ENCODE measurements at regions not wholly inside any gene's neighbourhood (a gene's known extent, or its start where the extent isn't known, plus 50 kb on each side); places are given as distances from the start of the nearest gene placed in this dataset.

DNA sequence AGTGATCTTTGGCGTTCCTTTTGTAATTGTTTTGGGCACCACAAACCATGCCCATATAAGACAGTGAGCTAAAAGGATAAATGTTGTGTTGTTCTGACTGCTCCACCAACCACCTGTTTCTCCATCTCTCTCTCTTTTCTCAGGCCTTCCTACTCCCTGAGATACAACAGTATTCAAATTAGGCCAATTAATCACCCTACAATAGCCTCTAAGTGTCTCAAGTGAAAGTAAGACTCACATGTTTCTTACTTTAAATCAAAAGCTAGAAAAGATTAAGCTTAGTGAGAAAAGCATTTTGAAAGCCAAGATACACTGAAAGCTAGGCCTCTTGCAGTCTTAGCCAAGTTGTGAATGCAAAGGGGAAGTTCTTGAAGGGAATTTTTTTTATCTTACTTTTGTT, 268.8 kb upstream of the NREP start:
- DNase-seq (no peak), ATAC-seq (no peak)

DNA sequence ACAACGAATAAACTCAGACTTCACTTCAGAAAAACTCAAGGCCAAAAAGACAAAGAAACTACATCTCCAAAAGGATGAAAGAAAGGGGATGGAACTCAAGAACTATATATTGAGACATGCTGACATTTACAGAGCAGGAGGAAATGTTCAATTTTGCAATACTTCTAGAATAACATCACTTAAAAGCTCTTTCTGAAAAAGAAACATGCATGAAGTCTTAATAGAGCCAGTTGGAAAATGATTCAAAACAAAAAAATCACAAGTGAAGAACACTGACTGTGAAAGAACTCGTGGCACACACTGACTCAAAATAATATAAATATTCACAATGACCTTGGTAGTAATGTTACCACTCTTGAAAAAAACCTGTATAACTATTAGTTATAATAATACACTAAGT, 267.8 kb upstream of the NREP start:
- no peak for ATAC-seq
- no peak for DNase-seq

DNA sequence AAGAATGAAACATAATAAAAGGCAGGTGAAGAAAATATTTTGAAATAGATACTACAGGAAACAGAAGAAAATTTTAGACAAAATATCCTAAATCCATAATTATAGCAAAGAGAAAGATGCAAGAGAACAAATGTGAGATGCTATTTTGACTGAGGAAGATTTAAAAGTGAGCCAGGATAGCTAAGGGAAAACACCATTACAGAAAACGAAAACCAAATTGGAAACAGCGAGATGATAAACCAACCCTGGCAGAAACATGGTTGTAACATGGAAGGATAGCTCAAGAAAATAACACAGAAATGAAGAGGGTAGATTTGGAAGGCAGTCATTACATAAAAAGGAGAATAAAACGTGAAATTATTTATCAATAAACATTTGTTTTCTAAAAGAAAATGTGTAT, 267.2 kb upstream of the NREP start:
- DNase-seq (no peak), ATAC-seq (no peak)

DNA sequence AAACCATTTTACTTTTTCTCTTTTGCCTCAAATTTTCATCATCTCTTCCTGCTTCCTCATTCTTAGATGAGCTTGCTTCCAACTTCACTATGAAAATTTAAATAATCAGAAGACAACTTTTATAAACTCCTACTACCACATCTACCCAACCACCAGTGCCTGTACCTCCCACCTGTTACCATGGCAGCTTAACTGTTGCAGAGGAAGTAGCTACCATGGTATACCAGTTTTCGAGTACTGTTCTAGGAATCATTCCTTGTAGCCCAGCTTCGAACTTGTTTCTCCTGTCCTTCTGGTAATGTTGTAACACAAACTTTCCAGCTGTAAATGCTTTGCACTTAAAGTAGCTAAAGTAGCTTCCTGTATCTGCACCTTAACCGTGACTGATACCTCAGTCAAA, 266.8 kb upstream of the NREP start:
- DNase-seq (no peak), ATAC-seq (no peak)

DNA sequence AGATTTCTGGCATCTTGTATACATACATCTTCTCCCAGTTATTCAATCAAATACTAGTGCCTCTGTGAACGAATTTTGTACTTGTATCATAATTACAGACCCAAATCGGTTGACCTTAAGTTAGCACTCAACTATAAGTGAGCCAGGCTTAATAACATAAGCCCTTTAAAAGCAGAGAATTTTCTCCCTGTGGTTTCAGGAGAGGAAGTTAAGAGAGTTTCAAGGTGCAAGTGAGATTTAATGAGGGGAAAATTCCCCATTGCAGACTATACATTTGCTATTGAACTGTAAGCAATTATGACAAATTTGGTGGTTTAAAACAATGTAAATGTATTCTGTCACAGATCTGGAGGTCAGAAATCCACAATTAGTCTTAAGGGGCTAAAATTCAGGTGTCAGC, 261.9 kb upstream of the NREP start:
- no peak for ATAC-seq
- no peak for DNase-seq

DNA sequence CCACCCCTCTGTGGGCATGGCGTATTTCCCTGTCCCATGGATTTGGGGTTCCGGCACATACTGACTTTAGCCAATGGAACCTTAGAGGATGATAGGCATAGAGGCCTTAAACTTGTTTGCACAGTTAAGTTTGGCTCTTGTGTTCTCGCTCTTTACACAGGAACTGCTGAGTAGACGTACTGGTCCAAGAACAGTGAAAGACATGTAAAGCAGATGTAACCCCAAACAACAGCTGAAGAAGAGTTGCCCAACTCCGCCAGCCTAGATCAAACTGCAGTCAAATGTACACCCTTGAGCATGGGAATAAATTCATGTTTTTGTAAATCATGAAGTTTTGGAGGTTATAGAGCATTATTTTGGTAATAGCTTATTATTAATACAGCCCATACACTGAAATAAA, 260.0 kb upstream of the NREP start:
- no peak for ATAC-seq

DNA sequence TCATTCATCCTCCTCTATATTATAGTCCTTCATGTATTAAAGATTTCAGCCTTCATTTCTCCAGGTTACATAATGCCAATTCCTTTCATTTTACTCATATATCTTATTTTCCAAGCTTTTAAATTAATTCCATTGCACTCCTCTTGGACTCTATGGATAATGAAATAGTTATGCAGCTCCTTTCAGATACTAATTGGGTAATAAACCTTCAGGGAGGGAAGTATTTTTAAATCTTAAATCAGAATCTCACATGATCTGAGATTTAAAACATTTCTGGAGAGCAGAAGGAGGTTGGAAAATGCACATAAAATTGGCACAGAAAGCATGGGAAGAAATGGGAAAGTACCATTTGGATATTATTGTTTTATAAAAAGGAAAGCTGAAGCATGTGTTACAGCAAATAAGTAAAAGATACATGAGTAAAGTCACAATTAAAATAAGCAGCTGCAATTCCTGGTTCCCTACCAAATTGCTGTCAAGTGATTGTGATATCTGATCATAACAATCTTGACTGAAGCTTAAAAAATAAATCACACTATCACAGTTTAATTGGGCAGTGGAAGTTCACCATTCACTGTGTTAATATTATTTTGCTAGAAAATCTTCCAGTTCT, 257.9 kb upstream of the NREP start:
- DNase-seq = no peak
- no peak for ATAC-seq

More for the DNA sequence above, 260.0 kb upstream of the NREP start:
- no peak for DNase-seq

DNA sequence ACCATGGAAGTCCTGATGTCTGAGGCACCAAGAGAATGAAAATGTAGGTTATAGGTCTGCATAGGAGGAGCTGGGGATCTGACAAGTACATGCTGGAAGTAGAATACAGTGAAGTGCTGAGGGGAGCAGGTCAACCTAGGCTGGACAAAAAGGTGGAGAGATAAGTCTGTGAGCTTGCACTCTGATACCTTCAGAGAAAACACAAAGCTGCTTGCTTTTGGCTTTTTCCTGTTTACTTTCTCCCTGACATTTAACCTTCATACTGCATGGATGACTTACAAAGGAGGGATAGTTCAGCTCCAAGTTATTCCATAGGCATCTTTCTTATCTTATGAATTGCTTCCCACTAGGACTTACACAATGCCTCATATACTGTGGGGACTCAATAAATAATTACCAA, 256.7 kb upstream of the NREP start:
- ATAC-seq = no peak
- DNase-seq = no peak

DNA sequence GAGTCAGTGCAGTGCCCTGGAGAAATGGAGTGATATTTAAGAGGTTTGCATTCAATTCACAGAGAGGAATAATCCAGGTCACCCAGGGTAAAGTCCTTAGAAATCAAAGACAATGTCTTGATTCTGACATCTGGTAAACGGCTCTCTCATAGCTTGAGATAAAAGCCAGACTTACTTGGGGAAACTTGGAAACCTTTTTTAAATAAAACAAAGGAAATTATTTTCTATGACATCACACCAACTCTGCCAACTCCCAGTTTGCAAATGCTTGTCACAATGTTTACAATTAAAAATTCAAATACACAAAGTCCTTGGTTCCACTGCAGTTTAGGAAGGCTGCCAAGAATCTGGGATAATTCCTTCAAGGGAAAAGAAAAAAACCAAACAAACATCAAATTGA, 255.1 kb upstream of the NREP start:
- ATAC-seq (no peak), DNase-seq (no peak)

DNA sequence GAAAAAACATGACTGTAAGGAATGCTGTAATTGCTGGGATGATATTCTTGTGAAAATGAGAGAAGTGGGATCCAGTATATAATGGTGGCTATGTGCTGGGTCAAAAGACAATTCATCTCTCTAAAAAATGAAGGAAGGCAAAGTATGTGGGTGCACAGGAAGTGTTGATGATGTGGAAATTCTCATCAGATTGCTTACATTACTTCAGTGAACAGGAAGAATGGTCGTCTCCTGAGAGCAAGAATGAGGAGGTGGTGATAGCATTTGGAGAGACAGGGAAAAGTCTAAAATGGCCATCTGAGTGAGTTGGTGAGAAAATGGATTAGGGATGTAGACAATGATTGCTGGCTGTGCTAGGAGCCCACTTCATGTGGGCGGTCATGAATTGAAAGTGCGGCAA, 253.5 kb upstream of the NREP start:
- no peak for ATAC-seq
- DNase-seq = no peak

DNA sequence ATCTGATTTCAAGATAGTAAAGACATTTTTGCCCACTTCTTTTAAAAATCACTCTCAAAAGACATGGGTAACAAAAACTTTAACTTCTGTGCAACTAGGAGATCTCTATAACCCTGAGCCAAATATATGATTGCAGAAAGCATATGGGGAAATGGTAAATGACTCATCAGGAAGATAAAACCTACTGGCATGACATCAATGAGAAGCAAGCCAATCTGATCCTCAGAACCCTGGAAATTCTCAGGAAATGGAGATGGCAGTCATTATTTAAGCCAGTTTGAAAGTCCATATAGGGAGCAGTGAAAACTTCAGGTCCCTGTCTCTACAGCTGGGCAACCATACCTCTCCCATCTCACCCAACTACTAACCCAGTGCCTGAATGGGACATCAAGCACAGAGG, 249.7 kb upstream of the NREP start:
- DNase-seq (no peak), ATAC-seq (no peak)

DNA sequence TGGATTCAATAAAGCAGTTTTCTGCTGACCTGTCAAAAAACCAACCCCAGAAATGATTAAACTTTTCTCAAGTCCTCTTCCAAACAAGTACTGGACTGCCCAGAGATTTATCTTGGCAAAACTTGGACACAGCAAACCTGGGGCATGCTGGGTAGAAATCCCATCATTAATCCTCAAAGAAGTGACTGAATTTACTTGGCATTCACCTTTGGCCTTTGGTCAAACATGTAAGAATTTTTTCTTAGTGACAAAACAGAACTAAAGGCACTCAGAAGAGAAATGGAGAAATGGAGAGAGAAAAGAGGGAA, 248.6 kb upstream of the NREP start:
- DNase-seq = no peak
- ATAC-seq = no peak

DNA sequence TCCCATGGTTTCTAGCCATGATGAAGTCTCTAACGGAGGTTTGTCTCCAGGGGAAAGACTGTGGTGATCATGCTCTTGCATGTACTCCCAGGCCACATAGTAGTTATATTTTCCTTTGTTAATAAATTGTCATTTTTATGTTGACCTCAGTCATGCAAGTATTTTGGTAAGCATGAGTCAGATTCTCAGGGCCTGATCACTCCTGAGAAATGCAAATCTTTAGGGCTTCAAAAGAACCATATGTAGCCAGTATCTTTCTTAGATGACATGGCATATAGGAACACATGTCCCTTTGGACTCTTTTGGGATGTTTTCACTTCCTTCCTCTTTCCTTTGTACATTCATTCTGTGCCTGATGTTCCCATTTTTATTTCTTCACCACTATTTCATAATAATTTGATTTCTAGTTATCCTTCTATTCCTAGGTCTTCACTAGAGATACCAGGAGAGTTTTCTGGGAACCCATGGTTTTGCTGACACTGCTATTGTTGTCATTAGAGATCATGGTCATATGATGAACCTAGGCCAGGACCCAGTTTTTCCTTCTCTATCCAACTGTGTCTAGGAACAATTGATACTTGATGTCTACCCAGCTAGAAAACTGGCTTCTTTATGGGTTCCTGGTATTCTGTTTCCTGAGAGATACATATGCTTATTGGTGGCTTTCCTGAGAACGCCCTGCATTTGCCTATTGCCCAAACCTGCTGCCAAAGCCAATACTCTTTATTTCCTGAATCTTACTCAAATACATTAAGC, 248.1 kb upstream of the NREP start:
- peak; percentile 46 for ATAC-seq
- no peak for DNase-seq

DNA sequence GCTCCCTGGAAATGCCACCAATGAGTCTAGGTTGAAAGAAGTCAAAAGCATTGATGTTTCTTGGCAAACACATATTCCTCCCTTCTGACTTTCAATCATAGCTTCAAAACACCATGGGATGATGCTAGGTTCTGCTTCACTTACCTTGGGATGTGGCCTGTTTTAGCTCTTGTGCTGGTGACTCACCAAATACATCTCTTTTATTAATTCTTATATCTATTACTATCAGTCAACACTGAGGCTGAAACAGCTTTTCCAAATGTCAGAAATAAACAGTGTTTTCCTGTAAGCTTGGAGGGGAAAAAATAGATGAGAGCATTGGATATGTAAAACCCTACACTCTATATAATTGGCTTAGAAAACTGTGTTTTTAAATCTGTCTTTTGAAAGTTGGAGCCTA, 245.4 kb upstream of the NREP start:
- DNase-seq (no peak), ATAC-seq (no peak)

DNA sequence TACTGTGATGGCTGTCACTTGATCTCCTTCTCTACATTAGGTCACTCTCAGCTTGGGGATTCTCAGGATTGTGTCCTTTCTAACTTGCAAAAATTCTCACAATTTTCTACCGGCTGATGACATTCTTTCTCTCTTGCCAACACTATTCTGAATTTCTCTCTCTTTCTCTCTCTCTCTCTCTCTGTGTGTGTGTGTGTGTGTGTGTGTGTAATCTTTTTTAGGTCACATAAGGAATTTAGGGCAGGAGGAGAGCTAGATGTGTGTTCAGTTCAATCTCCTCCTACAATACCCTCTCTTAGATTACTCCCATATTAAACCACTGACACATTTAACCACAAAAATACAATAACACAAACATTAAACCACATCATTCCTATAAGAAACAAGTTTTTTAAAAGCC, 242.3 kb upstream of the NREP start:
- no peak for ATAC-seq
- no peak for DNase-seq

DNA sequence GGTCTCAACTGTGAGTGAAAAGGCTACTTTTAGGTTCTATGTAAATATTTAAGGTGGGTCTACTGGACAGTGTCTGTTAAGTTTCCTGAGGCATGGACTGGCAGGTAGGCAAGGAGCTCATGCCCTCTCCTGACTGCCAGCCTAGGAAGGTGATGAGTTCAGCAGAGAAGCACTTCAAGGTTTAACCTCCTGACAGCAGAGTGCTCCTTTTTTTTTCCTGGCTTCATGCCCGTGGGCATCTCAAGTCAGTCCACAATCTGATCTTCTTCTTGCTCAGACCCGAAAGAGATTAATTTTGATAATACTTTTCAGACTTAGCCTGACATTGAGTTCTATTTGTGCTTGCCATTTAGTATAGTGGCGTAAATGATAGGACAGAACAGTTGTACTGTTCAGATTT, 241.9 kb upstream of the NREP start:
- no peak for ATAC-seq
- DNase-seq = no peak

DNA sequence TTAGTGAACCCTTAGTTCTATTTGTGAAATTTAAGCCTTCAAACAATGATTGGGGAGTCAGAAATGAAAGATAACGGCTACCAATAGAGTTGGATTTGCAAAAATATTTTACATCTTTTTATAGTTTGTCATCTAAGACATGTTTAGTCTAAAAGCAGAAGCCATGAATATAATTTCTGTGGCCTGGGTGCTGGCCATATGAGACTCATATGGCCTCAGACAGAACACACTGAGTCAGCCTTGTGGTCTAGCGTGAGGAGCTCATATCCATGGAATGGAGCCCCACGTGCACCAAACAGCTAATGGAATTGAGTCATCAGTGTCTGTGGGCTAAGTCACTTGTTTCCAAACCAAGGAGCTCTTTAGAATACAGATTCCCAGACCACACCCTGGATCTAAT, 240.7 kb upstream of the NREP start:
- peak; percentile 8 for DNase-seq
- peak; percentile 72 for ATAC-seq

DNA sequence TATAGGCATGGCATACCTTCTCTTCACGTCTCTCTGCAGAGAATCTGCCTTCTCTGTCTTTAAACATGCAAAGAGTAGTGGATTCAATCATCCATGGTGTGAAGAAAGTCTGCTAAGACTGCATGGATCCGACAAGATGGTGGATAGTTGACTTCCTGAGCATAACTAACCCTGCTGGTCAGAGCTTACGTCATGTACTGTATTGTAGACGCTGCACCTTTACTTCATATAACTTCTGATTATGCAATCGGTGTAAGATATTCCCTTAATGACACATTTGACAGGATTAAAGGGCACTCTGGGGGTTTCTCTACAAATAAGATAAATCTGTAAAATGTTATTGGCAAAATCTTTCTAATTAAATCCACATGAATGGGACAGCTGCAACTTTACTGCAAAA, 240.3 kb upstream of the NREP start:
- DNase-seq (no peak), ATAC-seq (no peak)

DNA sequence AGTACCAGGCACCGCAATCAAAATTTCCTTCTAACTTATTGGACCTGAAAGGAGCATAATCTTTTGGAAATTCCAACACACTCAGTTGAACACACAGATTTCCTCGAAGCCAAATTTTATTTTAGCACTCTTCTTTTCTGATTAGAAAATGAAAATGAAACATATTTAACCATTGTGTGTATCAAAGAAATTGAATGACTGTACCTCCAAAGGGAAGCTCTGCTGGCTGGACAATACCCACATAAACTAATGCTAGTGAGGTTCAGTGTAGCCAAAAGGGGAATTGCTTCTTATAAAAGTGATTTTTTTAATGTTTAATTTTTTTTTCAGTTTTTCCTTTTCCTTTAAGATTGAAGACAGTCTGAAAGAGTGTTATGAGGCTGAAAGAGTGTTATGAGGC, 239.6 kb upstream of the NREP start:
- DNase-seq = no peak
- no peak for ATAC-seq

DNA sequence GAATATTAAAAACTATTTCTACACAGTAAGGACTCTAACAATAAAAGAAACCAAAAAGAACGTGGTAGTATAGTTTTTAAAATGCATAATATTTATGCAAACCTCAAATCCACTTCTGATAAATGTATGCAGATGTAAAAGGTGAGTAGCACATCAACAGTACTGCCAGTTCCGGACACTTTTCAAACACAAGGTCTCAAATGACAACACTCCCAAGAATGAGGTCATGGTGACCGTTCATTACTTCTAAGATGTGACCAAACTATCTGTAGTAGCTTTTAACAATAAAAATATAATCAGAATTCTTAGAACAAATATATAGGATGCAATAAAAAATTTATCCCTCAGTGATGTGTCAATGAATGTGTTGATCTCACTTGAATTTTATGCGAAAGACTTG, 238.7 kb upstream of the NREP start:
- ATAC-seq (no peak), DNase-seq (no peak)

DNA sequence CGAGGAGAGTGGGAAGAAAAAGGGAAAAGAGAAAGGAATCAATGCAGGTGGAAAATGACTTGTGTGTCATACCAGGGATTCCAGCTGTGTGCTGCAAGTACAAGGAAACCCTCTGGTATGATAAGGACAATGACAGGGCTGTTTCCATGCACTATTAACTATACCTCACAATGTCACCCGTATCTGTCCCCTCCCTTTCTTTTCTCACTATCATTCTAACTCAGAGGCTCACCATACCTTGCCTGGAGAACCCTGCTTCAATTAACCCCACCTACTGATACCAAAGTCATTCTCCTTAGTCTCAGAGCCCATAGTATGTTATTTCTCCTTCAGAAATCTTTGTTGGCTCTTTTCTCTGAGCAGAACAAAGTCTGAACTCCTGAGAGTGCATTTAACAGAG, 236.2 kb upstream of the NREP start:
- ATAC-seq (no peak), DNase-seq (no peak)

DNA sequence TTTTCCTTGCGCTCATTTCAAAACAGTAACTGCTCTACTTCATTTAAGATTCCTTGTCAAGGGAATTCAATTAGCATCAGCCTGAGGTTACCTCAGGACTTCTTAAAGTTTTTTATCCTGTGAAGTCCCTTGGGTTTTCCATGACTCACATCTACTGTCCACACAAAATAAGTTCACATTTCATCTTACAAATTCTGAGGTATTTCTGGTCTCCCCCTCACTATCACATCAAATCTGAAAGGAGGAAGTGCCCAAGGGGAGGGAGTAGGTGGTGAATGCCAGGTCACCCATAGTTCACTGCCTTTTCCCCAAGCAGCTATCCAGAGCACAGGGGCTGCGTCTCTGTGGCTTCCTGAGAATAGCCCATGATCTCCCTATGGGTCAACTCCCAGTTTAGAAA, 227.1 kb upstream of the NREP start:
- DNase-seq (no peak), ATAC-seq (no peak)

DNA sequence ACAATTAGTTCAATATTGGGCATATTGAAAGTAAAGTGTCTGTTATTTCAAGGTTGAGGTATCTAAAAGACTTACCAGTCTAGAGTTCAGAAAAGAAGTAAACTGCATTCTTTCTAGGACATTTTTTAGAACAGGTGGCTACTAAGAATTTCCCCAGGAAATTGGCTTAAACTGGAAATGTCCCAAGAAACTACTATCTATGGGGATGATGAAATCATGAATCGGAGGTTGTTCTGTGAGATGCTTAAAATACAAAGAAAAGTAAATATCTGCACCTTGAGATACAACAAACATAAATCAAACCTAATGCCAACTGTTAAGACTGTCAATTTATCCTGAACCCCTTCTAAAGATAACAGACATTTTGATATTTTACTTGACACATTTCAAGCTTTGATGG, 226.5 kb upstream of the NREP start:
- DNase-seq = no peak

DNA sequence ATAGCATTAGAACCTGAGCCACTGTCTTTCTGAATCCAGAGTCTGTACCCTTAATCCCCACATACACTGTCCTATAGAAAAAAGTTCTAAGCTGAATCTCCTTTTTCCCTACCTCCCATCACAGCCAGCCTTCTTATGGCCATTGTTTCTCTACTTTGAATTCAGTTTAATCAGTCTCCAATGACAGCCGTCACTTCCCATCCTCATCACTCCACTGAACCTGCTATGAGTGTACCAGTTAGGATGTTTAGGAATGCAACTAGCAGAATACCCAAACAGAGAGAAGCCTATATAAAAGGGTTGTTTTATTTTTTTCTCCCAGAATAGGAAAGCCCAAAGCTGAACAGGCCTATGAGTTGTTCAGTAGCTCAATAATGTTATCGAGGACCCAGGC, 220.4 kb upstream of the NREP start:
- ATAC-seq (no peak), DNase-seq (no peak)

More for the DNA sequence above, 226.5 kb upstream of the NREP start:
- ATAC-seq = no peak

All from stimulated activated naive CD8-positive, alpha-beta T cell treated with anti-CD3 and anti-CD28 coated beads, Interleukin-15, Interleukin-2, amounts not matched to agents 100 U/mL and 50 U/mL, for 24 hours (primary cell).